C4-2B (cell line): ENCODE measurements at regions not wholly inside any gene's neighbourhood (a gene's known extent, or its start where the extent isn't known, plus 50 kb on each side); places are given as distances from the start of the nearest gene placed in this dataset.

Source experiments
- ZFX ChIP-seq: fragments of 450-650 bp; IDR thresholded peaks from 2 replicates; pipeline ENCODE4 v1.6.1; 2017
- TF ChIP-seq, protein P1 (sequence below): fragments of 450-650 bp; conservative IDR thresholded peaks from 2 replicates; pipeline ENCODE4 v1.5.1; 2017; ENCODE audit warnings: mild to moderate bottlenecking

DNA sequence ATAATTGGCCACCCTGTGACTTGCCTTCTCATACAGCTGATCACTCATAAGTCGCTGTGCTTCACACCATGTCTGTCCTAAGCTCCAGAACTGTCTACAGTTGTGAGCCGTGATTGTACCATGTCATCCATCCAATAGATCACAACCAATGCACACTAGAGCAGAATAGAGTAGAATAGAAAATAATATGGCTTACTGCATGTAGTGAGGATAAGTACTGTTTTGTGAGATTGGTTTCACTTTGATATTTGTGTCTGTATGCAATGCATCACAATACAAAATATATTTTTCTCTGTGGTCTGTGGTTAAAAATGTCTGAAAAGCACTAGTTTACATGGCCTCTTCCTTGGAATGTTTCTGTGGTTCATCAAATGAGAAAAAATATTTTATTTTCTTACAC, 237.6 kb upstream of the PRKD1 start:
- TF ChIP-seq, protein P1, sequence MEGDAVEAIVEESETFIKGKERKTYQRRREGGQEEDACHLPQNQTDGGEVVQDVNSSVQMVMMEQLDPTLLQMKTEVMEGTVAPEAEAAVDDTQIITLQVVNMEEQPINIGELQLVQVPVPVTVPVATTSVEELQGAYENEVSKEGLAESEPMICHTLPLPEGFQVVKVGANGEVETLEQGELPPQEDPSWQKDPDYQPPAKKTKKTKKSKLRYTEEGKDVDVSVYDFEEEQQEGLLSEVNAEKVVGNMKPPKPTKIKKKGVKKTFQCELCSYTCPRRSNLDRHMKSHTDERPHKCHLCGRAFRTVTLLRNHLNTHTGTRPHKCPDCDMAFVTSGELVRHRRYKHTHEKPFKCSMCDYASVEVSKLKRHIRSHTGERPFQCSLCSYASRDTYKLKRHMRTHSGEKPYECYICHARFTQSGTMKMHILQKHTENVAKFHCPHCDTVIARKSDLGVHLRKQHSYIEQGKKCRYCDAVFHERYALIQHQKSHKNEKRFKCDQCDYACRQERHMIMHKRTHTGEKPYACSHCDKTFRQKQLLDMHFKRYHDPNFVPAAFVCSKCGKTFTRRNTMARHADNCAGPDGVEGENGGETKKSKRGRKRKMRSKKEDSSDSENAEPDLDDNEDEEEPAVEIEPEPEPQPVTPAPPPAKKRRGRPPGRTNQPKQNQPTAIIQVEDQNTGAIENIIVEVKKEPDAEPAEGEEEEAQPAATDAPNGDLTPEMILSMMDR: no peak
- no peak for TF ChIP-seq ZFX
